GM19324 (cell line): ENCODE measurements at regions not wholly inside any gene's neighbourhood (a gene's known extent, or its start where the extent isn't known, plus 50 kb on each side); places are given as distances from the start of the nearest gene placed in this dataset.
"Not testable (repeated sequence)": the region's sequence is repeated elsewhere in the genome, so short reads cannot be mapped to it uniquely, and the experiment has no call there.

ENCODE experiments used
- ATAC-seq: cut with Tn5 transposase; IDR thresholded peaks from one replicate; pipeline ENCODE4 v1.9.1; 2021; ENCODE audit warnings: mild to moderate bottlenecking, moderate library complexity; ENCODE audit not compliant: unreplicated experiment, low FRiP score

DNA sequence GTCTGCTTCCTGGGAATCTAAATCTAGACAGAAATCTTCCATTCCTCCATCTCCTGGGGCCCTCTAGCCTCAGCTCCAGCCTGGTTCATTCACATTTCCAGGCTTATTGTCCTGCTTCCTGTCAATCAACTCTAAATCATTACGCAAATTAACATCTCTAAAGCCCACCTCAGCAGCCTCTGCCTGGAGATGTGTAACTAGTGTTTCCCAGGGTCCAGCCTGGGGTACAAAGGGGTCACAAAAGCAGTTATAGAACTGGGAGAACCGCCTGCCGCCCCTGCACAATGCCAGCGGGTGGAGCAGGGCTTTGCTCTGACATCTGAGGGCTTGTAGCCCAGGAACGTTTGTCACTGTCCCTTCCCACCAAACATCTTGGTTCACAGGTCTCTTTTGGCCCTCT is 373.5 kb downstream of the RRAGC start:
- no peak for ATAC-seq

DNA sequence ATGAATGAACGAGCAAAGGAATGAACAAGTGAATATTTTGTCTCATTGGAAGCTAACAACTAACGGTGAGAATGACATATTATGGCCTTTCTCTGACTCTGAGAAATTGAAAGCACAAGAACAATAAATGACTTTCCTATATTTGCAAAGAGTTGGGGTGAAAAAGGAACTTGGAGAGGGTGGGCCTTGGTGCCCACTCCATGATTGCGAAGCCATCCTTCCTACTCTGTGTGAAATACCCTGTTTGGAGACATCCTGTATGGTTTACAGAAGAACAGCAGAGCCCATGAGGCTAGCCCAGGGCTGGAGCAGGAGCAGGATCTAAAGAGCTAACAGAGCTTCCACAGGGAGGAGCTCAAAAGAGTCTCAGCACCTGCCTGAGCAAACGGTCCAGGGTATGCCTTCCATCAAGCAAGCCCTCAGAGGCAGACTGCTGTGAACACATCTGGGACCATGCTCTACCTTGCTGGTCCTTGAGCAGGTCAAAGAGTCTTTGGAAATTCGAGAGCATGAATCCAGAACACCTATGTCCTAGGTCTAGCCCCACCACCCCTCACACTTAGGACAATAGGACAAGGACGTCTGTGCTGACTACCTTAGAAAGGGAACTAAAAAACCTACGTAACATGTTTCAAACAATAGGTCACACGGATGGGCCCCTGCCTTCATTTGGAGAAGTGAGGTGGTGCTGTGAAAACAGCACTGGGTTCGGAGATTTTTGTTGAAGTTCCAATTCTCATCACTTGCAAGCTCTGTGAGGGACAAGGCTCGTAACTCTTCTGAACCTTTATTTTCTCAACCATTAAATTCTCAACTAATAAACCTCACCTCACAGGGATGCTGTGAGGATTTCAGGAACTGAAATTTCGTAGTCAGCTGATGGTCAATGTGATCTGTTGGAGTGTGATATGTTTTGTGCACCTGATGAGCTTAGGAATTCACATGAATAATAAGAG is 377.4 kb downstream of the RRAGC start:
- ATAC-seq = no peak

DNA sequence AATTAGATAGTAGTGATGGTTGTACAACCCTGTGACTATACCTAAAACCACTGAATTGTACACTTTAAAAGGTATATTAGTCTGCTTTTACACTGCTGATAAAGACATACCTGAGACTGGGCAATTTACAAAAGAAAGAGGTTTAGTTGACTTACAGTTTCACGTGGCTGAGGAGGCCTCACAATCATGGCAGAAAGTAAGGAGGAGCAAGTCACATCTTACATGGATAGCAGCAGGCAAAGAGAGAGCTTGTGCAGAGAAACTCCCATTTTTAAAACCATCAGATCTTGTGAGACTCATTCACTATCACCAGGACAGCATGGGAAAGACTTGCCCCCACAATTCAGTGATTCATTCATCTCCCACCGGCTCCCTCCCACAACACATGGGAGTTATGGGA is 379.9 kb downstream of the RRAGC start:
- not testable (repeated sequence) for ATAC-seq

DNA sequence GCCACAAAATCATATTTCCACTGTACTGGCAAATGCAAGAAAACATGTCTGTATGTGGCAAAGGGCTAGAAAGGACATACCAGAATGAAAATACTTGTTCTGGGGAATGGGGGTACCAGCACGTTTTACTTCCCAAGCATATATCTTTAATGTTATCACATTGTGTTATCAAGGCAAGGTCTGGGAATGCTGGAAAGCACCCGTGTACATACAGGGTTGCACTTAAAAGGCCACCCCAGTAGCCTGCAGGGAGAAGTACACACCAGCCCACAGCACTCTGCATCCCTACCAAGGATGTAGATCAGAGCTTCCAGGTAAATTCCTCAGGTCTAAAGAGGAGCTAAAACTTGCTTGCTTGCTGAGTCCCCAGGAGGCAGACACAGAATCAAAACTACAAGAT is 381.8 kb downstream of the RRAGC start:
- ATAC-seq = no peak

DNA sequence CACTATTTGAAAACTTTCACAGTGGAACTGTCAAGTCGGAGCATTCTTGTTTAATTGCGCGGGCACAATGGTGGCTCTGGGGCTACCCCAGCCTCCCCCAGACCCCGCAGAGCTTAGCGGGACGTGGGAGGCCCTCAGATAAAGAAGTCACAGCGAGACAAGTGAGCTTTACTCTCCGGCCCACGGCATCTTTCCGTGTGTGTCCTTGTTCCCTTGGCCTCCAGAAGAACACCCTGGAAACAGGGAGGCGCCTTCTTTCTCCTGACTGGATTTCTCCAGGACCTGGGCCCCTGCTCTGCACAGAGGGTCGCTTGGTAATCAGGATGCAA is 382.8 kb downstream of the RRAGC start:
- ATAC-seq = no peak

DNA sequence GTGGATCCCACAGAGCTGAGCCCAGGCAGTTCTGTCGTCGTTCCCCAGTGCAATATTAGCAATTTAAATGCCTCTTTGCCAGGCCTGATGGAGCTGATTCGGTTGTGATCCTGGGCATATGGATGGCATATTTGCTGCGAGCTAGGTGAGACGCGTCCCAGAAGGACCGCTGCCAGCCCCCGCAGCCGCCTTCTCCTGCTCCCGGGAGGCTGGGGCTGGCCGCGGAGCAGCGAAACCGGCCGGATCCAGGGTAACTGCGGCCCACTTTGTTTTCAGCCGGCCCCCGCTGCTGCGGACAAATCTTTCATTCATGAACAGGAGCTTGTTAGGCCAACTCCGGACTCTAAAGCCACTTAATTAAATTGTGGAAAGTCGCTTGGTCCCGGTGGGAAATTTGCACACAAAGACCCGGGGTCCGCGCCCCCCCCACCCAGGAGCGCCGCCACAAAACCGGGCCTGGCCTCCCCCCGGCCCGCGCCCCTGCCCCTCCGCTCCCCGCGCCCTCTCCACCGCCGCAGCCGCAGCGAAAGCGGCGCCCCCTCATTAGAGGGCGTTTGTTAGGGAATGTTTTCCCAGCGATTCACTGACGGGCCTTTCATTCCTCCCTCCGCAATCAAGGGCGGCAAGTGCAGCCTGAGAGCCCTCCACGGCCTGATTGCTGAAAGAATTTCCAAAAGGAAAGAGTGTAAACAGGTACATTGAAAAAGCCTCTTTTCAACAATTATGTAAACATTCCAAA is 383.3 kb downstream of the RRAGC start:
- ATAC-seq = no peak

DNA sequence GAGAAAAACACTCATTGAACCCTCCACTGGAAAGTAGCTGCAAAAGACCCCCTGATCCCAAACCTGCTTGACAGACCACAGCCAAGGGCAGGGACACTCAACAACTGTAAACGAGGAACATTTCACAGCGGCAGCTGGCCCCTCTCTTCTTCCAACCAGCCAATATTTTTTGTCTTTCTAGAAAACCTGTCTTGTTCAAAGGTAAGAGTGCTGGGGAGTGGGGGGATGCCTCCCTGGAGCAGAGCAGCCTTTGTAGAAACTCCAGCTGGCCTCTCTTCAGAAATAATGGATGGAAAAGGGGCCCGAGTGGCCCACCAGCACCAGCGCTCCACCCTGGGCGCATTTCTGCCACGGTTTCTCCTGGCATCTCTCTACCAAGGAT is 384.0 kb downstream of the RRAGC start:
- no peak for ATAC-seq

DNA sequence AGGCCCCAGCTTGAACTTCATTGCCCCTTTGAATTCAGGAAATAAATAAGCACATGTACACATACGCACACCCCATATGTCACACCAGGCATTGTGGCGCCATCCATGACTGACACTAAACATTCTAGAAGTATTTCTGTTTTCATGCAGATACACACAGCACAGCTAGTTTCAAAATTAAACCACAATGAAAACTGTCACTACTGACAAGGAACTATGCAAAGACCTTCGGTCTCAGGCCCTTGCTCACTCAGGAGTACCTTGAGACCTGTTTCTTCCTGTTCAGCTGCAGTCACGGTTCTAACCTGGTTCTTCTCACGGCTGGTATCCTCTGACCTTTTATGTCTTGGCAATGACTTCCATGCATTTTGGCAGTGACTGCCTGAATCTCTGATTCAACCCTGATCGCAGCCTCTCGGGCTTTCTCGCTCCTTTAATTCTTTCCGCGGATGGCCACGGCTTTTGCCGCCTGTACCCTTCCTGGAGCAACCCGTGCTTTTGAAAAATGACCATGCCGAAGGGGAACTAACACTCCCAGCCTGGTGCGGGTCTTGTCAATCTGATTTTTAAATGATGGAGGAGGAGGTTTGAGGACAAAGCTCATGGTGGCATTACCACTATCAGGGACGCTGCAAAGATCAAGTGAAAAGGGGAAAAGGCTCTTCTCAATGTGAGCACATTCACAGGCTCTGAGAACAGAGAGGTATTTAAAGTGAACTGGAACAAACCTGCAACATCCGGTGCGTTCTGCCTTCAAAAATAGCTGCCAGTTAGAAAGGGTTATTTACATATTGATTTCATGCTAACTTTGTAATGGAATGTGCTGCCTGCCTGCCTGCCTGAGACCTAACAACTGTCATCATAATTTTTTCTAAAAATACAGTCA is 384.6 kb downstream of the RRAGC start:
- ATAC-seq = peak; percentile 69

DNA sequence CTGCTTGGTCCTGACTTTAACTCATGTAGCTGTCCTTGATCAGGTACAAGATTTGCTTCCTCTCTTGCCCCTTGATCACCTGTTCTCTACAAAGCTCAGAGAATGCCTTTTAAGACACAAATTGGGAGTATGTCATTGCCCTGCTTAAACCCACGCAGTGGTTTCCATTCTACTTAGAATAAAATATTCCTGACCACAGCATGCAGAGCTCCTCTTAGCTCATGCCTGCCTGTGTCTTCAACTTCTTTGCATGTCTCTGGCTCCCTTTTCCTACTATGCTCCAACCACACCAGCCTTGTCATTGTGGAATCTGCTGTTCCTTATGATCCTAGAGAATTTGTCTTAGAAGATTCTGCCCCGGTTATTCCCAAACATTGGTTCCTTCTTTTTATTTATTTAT is 393.1 kb downstream of the RRAGC start:
- no peak for ATAC-seq

DNA sequence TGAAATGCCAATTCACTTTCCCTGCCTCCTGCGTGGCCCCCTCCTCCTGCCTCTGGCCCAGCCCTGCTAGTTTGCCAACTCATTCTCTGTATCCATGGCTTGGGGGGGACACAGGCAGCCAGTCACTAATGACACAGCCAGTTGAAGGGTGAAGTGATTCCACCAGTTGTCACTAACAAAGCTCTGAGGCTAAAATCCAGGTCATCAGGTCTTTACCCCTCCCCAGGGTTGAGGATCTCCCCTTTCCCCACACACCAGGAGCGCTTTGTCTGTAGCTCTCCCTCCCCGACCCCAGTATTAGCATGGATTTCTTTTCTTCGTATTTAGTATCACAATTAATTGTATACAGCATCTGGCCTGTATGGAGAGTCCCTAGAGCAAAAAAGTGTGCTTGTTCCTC is 394.1 kb downstream of the RRAGC start:
- no peak for ATAC-seq

DNA sequence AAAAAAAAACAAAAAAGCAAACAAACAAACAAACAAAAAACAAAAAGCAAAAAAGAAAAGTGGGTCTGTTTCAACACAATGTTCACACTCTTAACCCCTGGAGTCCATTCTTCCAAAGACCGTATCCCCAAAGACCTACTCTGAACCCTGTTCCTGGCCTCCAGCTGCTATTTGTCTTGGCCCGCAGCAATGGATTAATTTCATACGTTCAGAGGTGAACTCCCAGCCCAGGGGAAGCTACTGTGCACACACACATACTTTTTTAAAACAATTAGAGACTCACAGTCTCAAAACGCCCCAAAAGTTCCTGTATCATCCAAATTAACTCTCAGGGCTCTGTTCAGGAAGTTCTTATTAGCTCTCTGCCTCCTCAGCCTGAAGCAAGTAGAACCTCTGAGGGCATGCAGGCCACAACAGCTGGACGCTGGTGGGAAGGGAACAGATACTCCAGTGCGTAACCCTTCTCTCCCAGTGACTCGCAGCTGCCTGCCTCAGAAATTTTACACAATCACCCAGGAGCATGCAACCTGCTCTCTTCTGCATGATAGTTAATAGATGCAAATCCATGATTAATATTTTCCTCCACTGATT is 395.4 kb downstream of the RRAGC start:
- no peak for ATAC-seq

DNA sequence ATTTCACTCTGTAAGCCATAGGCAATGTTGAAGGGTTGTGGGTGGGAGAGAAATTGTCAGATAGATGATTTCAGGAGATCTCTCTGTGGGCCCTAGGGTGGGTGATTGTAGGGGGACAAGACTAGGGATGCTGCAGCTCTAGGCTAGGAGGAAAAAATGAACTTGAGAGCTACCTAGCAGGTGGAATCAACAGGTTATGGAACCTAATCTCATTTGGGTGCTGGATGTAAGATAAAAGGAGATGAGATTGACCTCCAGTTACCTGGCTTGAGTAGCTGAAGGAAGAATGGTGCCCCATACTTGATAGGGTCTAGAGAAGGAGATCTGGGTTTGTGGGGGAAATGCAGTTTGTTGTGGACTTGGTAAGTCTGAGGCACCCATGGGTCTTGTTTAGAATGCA is 396.5 kb downstream of the RRAGC start:
- no peak for ATAC-seq

DNA sequence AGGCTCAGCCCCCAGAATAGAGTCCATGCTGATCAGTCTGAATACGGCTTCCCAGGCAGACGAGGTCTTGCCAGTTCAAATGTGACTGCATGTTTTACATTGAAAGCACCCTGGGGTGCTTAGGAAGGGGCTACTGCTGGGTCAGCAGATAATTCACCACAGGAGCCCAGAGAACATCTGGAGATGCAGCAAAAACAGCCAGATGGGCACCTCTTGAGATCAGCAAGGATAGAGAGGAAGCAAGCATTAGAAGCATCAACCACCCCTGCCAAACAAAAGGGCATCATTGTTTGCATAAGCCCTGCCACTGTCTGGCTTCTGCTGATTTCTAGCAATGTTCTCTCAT is 403.1 kb downstream of the RRAGC start:
- no peak for ATAC-seq

DNA sequence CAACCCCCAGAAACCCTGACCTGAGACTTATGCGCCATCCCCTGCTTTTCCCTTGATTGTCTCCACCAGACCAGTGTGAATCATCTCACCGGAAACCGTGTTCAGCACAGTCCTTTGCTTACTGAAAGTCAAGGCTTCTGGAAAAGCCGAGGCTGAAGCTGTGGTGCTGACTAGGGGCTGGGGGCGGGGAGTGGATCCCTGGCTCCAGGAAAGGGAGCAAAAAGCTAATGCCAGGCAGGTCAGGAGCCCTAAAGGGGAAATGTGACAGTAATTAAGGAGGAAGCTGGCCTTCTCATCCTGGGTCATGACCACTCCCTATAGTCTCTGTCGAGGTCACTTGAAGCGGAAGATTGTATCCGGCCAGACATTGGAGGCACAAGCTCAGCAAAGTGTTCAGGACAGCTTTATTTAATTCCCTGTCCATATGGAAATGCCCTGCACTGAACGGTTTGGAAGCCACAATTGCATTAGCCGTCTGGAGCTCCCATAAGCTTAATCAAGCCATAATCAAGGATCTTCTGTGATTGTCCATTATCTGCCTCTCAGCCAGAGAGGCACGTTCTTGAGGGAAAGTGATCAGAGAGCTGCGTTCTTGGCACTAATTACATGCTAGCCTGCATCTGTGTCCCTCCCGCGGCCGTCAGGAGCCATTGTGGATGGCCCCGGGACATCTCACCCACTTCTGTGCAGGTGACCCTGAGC is 403.6 kb downstream of the RRAGC start:
- no peak for ATAC-seq

DNA sequence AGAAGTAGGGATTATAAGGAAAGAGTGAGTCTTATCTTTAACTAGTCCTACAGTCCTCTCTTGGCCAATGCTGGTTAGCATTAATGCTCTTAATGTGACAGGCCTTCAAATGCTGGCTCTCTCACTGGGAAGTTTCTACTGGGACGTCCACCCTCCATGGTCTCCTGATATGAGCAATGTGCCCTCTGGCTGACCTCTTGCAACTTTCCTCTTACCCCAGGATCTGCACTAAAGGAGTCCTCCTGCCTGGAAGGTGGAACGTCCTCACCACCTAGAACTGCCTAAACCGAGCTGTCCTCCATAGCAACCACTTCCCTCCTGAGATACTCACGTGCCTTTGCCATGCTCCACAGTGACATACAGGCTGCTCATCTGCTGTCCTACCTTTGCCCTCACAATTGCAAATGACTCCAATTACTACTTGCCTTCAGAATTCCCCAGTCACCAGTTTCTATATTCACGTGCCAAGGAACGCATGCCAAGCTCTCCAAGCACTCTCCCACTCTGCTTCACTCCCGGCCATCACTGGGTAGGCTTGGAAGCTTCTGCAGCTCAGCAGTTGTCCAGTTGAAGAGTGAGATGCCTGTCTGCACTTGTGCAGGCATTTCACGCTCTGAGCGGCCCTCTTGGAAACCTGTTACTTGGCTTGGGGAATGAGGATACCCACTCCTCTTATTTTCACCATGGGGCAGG is 404.7 kb downstream of the RRAGC start:
- no peak for ATAC-seq

DNA sequence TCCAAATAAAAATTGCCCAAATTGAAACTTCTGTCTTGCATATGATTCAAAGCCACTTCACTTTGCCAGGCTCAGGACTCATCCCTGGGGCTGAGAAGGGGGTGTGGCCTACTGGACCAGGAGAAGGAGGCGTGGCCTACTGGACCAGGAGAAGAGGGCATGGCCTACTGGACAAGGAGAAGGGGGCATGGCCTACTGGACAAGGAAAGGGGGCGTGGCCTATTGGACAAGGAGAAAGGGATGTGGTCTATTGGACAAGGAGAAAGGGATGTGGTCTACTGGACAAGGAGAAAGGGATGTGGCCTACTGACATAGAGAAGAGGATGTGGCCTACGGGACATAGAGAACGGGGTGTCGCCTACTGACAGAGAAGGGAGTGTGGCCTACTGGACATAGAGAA is 405.3 kb downstream of the RRAGC start:
- no peak for ATAC-seq

DNA sequence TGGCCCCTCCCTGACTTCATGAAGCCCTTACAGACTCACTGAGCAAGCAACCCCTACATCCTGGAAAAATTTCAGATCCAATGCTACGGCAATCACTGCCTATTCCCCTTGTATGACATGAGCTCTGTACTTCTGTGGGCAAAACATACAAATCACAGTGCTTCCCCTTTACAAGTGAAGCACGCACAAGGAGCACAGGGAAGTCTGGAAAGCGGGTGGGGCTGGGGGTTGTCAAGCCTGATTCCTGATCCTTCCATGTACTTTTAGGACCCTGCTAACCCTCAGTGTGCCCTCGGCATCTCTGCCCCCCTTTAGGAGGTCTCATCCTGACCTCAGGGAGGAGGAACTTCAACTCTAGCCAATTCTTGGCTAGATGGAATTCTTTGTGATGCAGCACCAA is 405.7 kb upstream of the POU3F1 start:
- no peak for ATAC-seq

DNA sequence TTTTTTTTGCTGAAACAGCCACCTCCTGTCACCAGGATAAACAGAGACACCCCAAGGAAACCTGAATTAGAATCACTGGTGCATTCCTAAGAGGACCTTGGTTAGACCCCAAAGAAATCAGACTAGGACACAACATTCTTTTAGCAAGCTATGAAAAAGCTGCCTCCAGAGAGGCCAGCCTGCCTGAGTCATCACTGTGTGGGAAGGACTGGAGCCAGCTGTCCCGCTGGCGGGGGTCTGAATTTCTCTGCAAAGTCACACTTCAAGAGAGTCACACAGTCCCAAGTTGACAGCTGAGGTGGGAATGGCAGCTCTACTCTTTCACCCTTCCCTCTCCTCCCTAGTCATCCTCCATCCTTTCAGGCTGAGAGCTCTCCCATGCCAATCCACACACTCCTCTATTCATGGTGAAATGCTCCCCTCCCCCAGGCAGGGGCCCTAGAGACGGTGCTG is 405.0 kb upstream of the POU3F1 start:
- no peak for ATAC-seq

DNA sequence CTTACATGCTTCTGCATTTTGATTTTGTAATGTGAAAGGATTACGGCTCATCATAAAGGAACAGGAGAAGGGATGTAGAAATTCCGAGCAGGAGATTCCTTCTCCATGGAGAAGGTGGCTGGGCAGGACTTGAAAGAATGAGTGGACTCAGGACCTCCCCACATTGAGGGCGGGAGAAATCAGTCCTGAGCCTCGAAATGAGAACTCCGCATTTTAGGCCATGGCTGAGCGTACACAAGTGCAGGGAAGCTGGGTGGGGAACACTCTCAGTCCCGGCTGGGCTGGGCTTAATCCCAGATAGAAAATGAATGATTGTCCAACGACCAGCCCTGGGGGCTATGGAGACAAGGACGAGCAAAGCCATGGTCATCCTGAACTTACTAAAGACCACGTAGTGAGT is 402.3 kb upstream of the POU3F1 start:
- ATAC-seq = no peak
